ENCODE measurements at regions not wholly inside any gene's neighbourhood (a gene's known extent, or its start where the extent isn't known, plus 50 kb on each side); places are given as distances from the start of the nearest gene placed in this dataset.

GRCh38 chr4:54540931-54541330 is 116.8 kb upstream of the KIT start:
- TF ChIP-seq CTCF (IDR thresholded peaks at IDR 0.05; ENCODE audit: extremely low read depth in 1 of 2, insufficient read depth in 1 of 2, low read depth in 1 of 2, low read length in 2 of 2) = no peak
- TF ChIP-seq EZH2 (IDR thresholded peaks at IDR 0.05; ENCODE audit: borderline replicate concordance, low read depth, low read length, severe bottlenecking) = no peak
